Right lobe of liver (tissue), 6 donors: ENCODE measurements at regions not wholly inside any gene's neighbourhood (a gene's known extent, or its start where the extent isn't known, plus 50 kb on each side); places are given as distances from the start of the nearest gene placed in this dataset.

Source experiments
- ATAC-seq, 4 donors: fragments of 200-7000 bp; cut with Tn5 transposase; one replicate each; pipeline ENCODE4 v1.9.1; 2020; ENCODE audit warnings: mild to moderate bottlenecking in 4 of 4, moderate library complexity in 4 of 4
- DNase-seq, 3 donors: peaks; one replicate each; pipeline ENCODE4 v3.0.0-alpha.2; 2020
- H3K27ac ChIP-seq, 3 donors: fragments of 200-600 bp; one replicate each; pipeline ENCODE4 v1.8.0; 2022
- H3K27me3 ChIP-seq, 2 donors: fragments of 200-600 bp; one replicate each; pipeline ENCODE4 v1.8.0; 2022
- H3K36me3 ChIP-seq, 4 donors: fragments of 200-600 bp; sonication (generic) in 1 of 4; one replicate each; pipeline versions ENCODE4 v1.5.1 to v1.8.0; 2017 to 2022; ENCODE audit warnings: control low read depth in 1 of 4
- H3K4me1 ChIP-seq, 4 donors: fragments of 200-600 bp; sonication (generic) in 1 of 4; one replicate each; pipeline versions ENCODE4 v1.5.1 to v1.8.0; 2017 to 2022; ENCODE audit warnings: control low read depth in 1 of 4
- H3K4me3 ChIP-seq, 3 donors: fragments of 200-600 bp; one replicate each; pipeline ENCODE4 v1.8.0; 2022
- H3K9me3 ChIP-seq, 4 donors: fragments of 200-600 bp; sonication (generic) in 1 of 4; one replicate each; pipeline versions ENCODE4 v1.5.1 to v1.8.0; 2017 to 2022; ENCODE audit warnings: control low read depth in 1 of 4
- POLR2A ChIP-seq: fragments of 450-650 bp; IDR thresholded peaks from one replicate; pipeline ENCODE4 v1.6.1; 2017; ENCODE audit warnings: antibody characterized with exemption, mild to moderate bottlenecking
- WGBS: methylation state at CpG from one replicate; pipeline ENCODE4 v1.1.6; 2018; ENCODE audit warnings: low coverage, low lambda C conversion rate; ENCODE audit not compliant: insufficient coverage; ENCODE audit errors: missing lambda C conversion rate; 5-methylcytosine and 5-hydroxymethylcytosine counted together
- intact Hi-C, 2 donors: fragments of 100-400 bp; cut with DNase I; formaldehyde crosslinking; loops; one replicate each; pipeline versions ENCODE4 v1.11.2 to v1.14.1; 2022
- TF ChIP-seq, protein P1 (sequence below), 4 donors: fragments of 200-600 bp in 3 of 4; fragments of 450-650 bp in 1 of 4; IDR thresholded peaks; one replicate each; pipeline versions ENCODE4 v1.5.1 to v1.8.0; 2016 to 2022; ENCODE audit warnings: antibody characterized with exemption in 4 of 4, mild to moderate bottlenecking in 2 of 4
- donor health status: DM: no; HTN: yes; CAD: no.
- donor health status: DM: no; HTN: no; CAD: no.
- donor health status: DM: no; HTN: no; CAD: no.
- donor health status: DM: no; HTN: yes; CAD: no.
- donor health status: DM: no; HTN: yes; CAD: no.

DNA sequence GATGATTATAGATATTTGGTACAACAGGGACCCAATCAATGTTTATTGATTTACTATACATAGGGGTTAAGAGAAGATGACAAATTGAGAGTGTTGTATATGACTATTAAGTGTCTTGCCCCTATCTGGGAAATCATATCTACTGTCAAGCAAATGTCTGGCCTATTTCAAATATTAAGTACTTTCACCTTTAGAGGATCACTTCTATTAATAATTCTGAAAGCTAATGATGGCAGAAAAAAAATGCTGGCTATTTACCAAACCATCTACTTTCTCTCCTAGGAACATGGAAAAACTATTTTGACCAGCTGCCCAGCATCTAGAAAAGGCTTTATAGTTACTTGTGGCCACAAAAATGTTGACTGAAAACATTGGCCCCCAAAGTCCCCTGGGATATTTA lies 632.3 kb upstream of the ZNF385D start:
- no peak overlapping the region for H3K4me3 ChIP-seq
- H3K27me3 ChIP-seq = no peaks in the 10 kb centered on the region
- no peak for TF ChIP-seq POLR2A
- TF ChIP-seq, protein P1, sequence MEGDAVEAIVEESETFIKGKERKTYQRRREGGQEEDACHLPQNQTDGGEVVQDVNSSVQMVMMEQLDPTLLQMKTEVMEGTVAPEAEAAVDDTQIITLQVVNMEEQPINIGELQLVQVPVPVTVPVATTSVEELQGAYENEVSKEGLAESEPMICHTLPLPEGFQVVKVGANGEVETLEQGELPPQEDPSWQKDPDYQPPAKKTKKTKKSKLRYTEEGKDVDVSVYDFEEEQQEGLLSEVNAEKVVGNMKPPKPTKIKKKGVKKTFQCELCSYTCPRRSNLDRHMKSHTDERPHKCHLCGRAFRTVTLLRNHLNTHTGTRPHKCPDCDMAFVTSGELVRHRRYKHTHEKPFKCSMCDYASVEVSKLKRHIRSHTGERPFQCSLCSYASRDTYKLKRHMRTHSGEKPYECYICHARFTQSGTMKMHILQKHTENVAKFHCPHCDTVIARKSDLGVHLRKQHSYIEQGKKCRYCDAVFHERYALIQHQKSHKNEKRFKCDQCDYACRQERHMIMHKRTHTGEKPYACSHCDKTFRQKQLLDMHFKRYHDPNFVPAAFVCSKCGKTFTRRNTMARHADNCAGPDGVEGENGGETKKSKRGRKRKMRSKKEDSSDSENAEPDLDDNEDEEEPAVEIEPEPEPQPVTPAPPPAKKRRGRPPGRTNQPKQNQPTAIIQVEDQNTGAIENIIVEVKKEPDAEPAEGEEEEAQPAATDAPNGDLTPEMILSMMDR (IDR thresholded peaks at IDR 0.05) = no peak
- no peak overlapping the region for H3K27ac ChIP-seq
- H3K36me3 ChIP-seq = no peaks in the 10 kb centered on the region
- intact Hi-C loops = no loop called here
- no peaks in the 10 kb centered on the region for H3K9me3 ChIP-seq
- ATAC-seq = no peak
- DNase-seq = no peak
- H3K4me1 ChIP-seq = no peaks in the 10 kb centered on the region

- intact Hi-C loops = no loop called here
- no peak for TF ChIP-seq POLR2A
- TF ChIP-seq, protein P1 (IDR thresholded peaks at IDR 0.05) = no peak
- Histone ChIP-seq H3K4me1 (no peaks in the 10 kb centered on the region), H3K27ac (no peak overlapping the region), H3K27me3 (no peaks in the 10 kb centered on the region), H3K36me3 (no peaks in the 10 kb centered on the region), H3K9me3 (no peaks in the 10 kb centered on the region), H3K4me3 (no peak overlapping the region)
- no peak for DNase-seq
- WGBS = 43% methylated on average over 2 of the region's 2 CpGs
- ATAC-seq = no peak
These were observed 635.1 kb upstream of the ZNF385D start for GRCh38 chr3:22386107-22386506.

- no peak for DNase-seq
- no peaks in the 10 kb centered on the region for H3K4me1 ChIP-seq
- no peak overlapping the region for H3K27ac ChIP-seq
- TF ChIP-seq, protein P1 (IDR thresholded peaks at IDR 0.05) = no peak
- TF ChIP-seq POLR2A = no peak
- no peaks in the 10 kb centered on the region for H3K27me3 ChIP-seq
- intact Hi-C loops = no loop called here
- WGBS = 23% methylated on average over 2 of the region's 2 CpGs
- H3K9me3 ChIP-seq = no peaks in the 10 kb centered on the region
- no peaks in the 10 kb centered on the region for H3K36me3 ChIP-seq
- H3K4me3 ChIP-seq = no peak overlapping the region
- no peak for ATAC-seq
These were observed 641.3 kb upstream of the ZNF385D start for GRCh38 chr3:22392286-22392685.

DNA sequence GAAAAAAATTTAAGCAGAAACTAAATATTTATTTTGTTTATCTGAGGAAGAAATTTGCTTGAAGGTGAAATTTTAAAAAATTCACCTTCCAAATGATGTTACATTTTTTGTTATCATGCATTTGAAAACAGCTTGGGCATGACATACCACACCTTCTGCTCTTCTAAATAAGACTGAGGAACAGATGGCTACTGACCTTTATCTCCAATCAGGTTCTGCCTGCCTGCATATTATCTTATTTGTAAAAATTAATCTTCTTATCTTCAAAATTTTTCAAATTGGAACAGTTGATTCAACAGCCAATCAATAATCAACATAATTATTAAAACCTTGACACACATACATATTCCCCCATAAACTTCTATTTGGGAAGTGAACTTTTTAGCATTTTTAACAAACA lies 641.8 kb upstream of the ZNF385D start:
- intact Hi-C loops = no loop called here
- TF ChIP-seq POLR2A = no peak
- TF ChIP-seq, protein P1 (IDR thresholded peaks at IDR 0.05) = no peak
- H3K4me1 ChIP-seq = no peaks in the 10 kb centered on the region
- no peak overlapping the region for H3K4me3 ChIP-seq
- no peaks in the 10 kb centered on the region for H3K9me3 ChIP-seq
- H3K36me3 ChIP-seq = no peaks in the 10 kb centered on the region
- H3K27ac ChIP-seq = no peak overlapping the region
- DNase-seq (no peak), ATAC-seq (no peak)
- no peaks in the 10 kb centered on the region for H3K27me3 ChIP-seq

- Histone ChIP-seq H3K27me3 (no peaks in the 10 kb centered on the region), H3K4me1 (no peaks in the 10 kb centered on the region), H3K4me3 (no peak overlapping the region), H3K27ac (no peak overlapping the region), H3K36me3 (no peaks in the 10 kb centered on the region), H3K9me3 (no peaks in the 10 kb centered on the region)
- TF ChIP-seq, protein P1 (IDR thresholded peaks at IDR 0.05) = no peak
- no peak for TF ChIP-seq POLR2A
- 50% methylated on average over 4 of the region's 4 CpGs for WGBS
- intact Hi-C loops = no loop called here
- ATAC-seq (no peak), DNase-seq (no peak)
These were observed 648.6 kb upstream of the ZNF385D start for GRCh38 chr3:22399566-22399965.
